Limb (tissue), 2 donors: ENCODE measurements at regions not wholly inside any gene's neighbourhood (a gene's known extent, or its start where the extent isn't known, plus 50 kb on each side); places are given as distances from the start of the nearest gene placed in this dataset.
"Not testable (repeated sequence)": the region's sequence is repeated elsewhere in the genome, so short reads cannot be mapped to it uniquely, and the experiment has no call there.

Experiments
- DNase-seq, 2 donors: peaks; one replicate each; pipeline ENCODE4 v3.0.0-alpha.2; 2016; ENCODE audit errors: extremely low spot score in 2 of 2

DNA sequence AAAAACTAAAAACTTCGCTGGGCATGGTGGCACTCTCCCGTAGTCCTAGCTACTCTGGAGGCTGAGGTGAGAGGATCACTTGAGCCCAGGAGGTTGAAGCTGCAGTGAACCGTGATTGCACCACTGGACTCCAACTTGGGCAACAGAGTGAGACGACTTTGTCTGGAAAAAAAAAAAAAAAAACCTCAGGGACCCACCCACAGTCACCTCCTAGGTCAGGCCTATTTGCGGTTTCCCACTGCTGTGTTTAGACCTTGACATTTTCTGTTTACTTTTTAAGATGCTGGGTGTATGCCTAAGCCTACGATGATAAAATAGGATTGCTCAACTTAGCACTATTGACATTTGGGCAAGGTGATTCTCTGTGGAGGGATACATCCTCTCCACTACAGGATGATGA, 197.4 kb upstream of the TBL1X start:
- no peak for DNase-seq

DNA sequence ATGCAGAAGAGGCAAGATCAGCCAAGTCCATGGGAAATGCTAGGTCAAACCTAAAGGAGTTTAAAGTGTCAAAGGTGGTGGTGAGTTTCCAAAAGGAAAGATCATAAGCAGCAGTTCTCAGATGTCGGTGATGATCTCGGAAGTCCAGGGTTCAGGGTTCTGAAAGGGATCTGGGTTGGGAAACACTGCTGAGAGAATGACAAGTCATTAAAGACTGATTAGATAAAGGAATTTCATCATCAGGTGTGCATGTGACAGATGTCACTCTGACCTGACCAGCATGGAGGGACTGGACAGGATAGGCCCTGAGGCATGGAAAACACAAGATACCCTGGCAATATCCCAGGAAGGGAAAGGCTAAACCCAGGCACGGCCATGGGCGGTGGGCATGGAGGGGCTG, 195.7 kb upstream of the TBL1X start:
- DNase-seq: no peak

DNA sequence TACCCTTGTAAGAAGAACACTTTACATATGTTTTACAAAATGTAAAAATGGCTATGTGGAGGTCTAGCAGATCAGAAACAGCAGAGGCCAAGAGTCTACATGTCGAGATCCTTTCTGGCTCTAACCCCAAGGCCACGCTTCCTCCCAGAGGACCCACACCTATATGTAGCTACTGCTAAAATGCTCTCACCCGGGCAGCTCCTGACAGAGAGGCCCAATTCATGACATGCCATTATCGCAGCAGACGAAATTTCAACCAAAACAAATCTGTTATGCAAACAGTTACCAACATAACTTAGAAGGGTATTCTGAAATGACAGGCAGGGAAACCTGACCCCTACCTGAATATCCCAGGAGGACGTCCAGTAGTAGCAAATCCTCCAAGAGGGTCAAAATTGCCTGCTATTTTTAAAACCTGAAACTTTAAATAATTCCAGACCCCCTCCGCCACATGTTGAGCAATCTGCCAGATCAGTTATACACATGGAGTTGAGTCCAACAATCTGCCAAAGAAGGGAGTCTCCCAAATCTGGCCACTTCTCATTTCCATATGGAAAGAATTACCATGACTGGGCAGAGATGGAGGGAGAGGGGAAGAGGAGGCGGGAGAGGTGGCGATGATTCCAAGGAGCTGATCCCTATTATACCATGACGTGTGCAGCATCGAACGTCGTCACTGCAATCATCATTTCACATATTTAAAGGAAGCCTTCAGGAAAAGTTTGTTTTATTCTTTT, 192.9 kb upstream of the TBL1X start:
- peak; percentile 33 to 58 for DNase-seq

DNA sequence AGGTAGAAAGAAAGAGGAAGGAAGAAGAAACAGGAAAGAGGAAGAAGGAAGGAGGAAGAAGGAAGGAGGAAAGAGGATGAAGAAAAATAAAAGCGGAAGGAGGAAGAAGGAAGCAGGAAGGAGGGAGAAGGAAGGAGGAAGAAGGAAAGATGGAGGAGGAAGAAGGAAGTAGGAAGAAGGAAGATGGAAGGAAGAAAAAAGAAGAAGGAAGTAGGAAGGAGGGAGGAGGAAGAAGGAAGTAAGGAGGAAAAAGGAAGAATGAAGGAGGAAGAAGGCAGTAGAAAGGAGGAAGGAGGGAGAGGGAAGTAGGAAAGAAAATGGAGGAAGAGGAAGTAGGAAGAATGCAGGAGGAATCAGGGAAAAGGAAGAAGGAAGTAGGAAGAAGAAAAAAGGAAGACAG, 191.1 kb upstream of the TBL1X start:
- no peak for DNase-seq

DNA sequence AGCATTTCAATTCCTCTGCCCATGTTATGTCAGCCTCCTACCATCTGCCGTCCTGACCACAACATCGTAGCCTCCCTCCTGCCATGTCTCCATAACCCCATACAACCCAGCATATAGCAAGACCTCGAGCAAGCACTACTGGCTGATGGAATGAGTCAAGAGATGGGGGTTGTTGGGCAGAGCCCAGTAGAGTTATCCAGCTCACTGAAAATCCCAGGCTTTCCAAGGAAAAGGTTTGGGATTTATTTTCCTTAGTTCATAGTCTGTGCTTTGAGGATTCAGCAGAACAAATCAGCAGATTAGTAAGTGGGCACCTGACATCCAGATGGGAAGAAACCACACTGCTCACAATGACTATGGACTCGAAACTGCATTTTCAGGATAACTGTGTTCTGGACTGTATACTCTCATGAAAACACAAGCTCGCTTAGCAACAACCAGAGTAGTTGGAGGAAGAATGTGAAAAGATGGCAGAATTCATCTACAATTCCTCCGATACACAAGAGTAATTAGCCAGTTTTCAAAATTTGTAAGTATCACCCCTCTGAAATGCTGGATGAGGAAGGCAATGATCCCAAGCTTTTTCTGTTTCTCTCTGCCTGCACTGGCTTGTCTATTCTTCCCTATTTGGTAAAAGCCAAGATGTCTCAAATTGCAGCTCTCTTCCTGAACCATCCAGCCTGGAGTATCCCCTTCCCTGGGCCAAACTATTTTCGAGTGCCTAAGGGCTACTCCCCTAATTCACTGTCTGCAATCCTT, 186.2 kb upstream of the TBL1X start:
- no peak for DNase-seq

DNA sequence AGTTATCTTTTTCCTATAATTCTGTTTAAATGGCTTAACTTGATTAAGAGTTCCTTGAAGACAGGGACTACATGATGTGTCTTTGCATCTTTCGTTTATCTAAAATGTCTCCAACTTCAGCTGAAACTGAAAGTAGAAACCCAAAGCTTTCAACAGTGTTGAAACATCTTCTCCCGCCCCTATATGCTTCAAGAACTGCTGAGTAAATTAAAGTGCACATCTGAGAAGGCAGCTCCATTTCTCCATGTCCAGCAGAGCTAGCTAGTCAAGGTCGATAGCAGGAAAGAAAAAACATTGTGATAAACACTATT, 185.7 kb upstream of the TBL1X start:
- no peak for DNase-seq

DNA sequence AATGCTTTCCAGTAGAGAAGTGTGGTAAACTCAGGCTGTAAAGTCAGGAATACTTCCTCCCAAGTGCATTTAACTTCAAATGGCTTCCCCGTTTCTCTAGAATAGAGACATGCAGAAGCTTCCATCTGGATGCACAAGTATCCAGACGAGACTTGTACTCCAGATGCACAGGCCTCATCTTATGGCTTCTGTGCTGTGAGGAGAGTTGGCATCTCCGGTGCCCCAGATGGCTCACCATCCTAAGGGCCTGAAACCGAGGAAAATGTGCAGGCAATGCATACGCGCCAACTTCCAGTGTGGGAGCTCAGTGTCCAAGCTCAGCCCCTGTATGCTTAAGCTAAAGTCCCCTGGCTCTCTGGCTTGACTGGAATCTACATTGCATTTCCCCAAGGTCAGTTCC, 184.0 kb upstream of the TBL1X start:
- DNase-seq: no peak

DNA sequence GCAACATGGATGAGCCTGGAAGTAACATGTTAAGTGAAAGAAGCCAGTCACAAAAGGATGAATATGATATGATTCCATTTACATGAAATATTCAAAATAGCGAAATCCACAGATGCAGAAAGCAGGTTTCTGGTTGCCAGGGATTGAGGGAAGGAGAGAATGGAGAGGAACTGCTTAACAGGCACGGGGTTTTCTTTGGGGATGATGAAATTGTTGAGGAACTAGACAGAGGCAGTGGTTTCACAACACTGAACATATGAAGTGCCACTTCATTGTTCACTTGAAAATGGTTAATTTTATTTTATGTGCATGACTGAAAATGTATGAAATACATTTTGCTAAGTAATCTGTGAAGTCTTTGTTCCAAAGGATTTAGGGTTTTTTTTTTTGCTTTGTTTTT, 182.5 kb upstream of the TBL1X start:
- no peak for DNase-seq

DNA sequence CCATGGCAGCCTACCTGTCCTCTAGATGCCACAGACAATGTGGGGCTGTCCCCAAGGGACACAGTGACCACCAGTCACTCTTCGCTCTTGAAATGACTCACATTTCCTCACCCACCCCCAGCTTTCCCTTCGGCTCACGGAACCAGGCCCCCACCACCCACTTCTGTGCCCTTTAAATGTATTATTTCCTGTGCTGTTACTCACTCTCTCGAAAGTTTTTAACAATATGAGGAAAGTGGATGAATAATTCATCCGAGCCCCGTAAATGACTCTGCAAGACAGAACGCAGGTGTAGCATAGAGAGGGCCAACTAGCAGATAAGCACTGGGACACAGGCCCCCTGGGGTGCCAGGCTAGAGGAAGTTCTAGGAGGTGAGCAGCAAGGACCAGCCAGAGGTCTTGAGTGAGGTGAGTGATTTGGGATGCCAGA, 179.5 kb upstream of the TBL1X start:
- no peak for DNase-seq

DNA sequence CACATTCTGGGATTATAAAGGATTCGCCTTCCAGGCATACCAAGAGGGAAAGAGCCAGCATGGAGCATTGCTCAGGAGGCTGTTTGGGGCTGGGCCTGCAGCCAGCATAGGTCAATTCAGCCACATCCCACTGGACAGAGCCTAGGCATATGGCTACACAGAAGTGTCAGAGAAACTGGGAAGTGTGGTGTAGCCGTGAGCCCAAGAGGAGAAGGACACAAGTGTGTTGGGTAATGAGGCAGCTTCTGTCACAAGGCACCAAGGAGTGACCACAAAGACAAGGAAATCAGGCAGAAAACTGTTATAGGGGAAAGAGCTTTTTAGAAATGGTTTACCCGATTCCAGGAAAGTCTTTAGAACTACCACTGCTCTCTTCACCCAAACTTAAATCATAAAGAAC, 178.6 kb upstream of the TBL1X start:
- DNase-seq: no peak

DNA sequence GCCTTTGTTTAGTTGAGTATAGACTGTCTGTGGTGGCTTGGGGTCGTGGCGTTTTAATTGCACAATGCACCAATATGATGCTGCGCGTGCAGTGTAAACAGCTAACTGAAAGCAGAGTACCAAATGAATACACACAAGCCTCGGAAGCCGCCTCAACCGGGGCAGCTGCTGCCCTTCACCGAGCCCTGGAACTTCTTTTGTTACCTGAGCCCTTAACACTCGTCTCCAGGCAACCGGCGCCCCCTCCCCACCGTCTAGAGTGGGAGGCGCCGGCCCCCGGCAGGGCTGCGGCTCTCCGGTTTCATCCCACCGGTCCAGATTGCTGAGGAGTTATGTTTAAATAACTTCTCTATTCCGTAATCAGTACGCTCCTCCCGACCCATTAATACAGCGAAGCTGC, 173.2 kb upstream of the TBL1X start:
- peak in 1 of 2 donors; percentile 64 for DNase-seq

DNA sequence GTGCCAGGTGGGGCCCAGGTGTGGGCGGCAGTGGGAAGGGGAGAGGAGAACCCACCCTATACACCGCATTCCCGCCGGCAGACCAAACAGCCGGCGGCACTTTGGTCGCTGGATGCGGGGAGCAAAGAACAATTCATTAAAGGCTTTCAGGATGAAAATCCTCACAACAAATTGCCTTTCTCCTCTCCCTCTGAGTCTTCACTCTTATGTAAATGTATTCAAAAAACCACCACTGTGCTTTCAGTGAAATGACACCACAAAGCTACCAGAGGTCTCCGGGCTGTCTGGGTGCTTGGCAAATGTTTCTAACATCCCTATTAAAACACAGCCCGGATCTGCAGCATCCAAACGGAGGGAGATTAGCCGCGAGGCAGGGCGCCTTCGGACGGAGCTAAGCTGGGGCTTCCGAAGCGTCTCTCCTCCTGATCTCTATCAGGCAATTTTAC, 171.8 kb upstream of the TBL1X start:
- DNase-seq: no peak

DNA sequence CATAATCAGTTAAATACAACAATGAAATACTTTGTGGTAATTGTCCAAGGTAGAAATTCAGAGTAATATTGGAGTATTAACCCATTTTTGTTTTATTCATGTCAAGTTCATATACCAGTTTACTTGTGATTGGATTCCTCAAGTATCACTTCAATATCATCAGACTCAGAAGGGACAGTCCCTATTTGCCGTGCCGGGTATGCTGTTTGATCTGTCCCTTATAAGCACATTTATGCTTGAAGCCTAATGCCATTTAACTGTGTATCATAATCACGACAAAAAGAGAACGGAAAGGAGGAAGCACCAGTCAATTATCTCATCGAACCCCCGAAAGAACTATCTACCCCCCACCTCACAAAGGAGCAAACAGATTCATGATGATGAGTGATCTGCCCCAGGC, 171.0 kb upstream of the TBL1X start:
- no peak for DNase-seq

DNA sequence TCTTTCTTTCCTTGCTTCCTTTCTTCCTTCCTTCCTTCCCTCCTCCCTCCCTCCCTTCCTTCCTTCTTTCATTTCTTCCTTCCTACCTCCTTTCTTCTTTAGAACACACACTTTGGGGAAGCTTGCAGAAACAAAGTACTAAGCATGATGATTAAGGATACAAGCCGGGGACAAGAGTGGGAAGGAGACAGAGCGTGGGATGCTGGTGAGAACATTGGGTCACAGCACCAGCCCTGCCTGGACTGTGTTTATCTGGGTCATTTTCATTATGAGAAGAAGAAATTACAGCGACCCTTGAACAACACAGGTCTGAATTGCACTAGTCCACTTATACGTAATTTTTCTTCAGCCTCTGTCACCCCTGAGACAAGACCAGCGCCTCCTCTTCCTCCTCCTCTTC, 169.3 kb upstream of the TBL1X start:
- no peak for DNase-seq

DNA sequence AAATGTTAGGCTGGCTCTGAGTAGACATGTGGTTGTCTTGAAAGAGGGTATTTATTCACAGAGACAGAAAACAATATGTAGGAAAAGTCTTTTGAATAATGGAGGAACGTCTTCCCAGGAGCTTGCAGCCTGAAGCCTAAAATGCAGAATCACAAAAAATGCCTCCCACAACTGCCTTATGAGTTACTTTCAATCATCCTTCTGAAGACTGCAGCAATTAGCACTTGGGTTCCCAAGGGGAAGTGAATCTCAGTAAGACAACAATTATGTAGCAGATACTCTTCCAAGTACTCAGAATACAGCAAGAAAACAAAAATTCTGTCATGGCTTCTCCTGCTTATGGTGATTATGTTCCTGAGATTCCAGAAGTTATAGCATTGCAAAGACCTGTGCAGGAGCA, 166.6 kb upstream of the TBL1X start:
- DNase-seq: no peak

DNA sequence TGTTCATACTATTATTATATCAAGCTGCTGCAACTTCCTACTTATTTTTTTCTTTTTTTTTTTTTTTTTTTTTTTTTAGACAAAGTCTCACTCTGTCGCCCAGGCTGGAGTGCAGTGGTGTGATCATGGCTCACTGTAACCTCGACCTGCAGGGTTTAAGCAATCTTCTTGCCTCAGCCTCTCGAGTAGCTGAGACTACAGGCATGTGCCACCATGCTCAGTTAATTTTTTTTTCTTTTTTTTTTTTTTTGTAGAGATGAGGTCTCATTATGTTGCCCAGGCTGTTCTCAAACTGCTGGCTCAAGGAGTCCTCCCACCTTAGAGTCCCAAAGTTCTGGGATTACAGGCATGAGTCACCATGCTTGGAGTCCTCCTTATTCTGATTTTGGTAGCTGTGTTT, 165.2 kb upstream of the TBL1X start:
- DNase-seq: not testable (repeated sequence)

DNA sequence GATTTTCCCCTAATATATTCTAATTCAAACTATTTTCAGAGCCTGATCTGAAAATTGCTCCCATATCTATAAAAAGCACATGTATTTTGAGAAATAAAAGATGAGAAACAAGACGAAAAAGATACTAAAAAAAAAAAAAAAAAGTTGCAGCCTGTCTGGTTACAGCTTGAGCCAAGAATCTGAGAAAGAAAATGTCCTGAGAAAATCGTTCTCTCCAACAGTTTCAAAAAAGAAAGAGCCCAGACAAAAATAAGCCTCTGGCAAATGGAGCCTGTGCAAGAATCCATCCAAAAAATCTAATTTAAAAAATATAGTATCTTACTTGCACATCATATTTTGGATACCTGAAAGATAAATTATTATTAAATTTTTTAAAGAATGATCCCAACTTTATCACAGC, 163.0 kb upstream of the TBL1X start:
- DNase-seq: no peak

DNA sequence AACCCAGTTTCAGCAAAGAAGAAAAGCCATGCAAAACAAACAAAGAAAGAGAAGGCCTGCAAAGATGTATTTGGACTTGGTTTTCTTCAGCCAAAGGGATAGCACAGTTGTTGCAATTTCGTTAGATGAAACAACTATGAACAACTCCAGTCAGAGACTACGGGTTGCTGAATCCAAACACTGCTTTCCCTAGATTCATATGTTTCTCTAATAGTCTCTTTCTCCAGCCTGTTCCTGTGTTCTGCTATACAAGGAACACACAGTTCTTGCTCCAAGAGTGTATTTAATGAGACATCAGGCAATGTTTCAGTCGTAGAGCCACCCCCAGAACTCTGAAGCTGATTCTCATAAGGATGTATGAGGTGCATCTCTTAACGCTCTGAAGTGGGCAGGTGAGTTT, 162.5 kb upstream of the TBL1X start:
- DNase-seq: no peak

DNA sequence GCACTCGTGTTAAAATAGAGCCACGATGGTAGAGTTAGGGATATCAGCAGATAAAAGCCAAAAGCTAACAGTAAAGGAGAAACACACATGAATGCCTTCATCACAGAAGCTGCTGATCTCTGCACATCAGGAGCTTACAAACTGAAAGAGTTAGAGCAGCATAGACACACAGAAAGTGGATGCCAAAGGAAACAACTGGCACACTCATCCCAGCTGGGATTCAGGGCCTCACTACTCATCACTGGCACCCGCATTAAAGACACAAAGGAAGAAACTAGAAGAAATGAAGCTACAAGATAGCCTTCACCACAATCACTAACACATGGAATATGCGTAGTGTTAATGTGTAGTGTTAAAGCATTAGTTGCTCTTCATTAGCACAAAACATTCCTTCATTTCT, 156.4 kb upstream of the TBL1X start:
- no peak for DNase-seq

DNA sequence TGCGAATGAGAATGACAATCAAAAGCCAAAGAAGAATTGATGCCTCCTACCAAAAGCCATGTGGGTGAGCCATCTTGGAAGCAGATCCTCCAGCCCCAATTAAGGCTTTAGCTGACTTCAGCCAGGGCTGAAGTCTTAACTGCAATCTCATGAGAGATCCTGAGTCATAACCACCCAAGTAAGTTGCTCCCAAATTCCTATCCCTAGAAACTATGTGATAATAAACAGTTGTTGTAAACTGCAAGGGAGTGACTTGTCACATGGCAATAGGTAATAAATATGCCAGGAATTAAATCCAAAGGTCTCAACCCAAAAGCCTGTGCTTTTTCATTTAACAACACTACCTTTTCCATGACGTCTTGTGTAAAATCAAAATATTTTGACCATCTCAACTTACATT, 154.2 kb upstream of the TBL1X start:
- no peak for DNase-seq

DNA sequence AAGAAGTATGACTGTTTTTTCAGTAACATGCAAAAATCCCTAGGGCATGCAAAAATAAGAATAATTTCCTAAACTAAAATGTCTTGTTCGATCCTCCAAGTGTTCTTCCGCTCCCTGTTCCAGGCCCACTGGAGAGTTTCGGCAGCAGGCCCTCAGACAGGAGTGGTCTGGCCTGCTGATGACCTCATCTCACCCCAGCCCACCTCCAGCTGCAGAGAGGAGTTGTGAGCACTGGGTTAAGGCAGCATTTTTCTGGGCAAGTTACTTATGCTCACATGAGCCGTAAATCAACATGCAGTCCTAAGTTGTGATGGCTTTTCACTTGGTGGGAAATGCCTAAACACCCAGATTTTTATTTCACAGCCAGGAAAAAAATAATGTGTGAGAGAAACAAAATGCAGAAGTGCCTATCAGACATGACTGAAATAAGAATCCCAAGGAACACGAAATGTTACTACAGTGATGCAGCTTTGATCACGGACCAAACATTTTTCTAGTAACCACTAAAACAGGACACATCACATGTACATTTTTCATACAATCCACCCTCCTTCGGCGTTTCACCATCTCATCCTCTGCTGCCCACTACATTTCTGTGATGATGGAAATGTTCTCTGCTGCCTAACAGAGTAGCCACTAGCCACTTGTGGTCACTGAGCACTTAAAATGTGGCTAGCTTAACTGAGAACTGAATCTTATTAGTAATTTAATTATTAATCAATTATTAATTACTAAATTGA, 153.3 kb upstream of the TBL1X start:
- no peak for DNase-seq
